ENCODE measurements at regions not wholly inside any gene's neighbourhood (a gene's known extent, or its start where the extent isn't known, plus 50 kb on each side); places are given as distances from the start of the nearest gene placed in this dataset.
"Not testable (repeated sequence)": the region's sequence is repeated elsewhere in the genome, so short reads cannot be mapped to it uniquely, and the experiment has no call there.

- no peak for TF ChIP-seq CTCF (IDR thresholded peaks at IDR 0.05)
- Histone ChIP-seq H3K27ac (no peak overlapping the region), H3K4me1 (ENCODE audit: control insufficient read depth in 1 of 2, insufficient read depth in 1 of 2, low read depth in 1 of 2, low read length in 1 of 2) (no peaks in the 10 kb centered on the region), H3K27me3 (no peaks in the 10 kb centered on the region), H3K9me3 (no peaks in the 10 kb centered on the region), H3K4me3 (ENCODE audit: low read depth in 1 of 2, low read length in 1 of 2) (no peak overlapping the region), H3K36me3 (no peaks in the 10 kb centered on the region)
Measured at GRCh38 chr11:87575088-87575487, 537.4 kb downstream of the TMEM135 start.

- TF ChIP-seq CTCF (IDR thresholded peaks at IDR 0.05) = no peak
- Histone ChIP-seq H3K9me3 (no peaks in the 10 kb centered on the region), H3K27me3 (no peaks in the 10 kb centered on the region), H3K36me3 (no peaks in the 10 kb centered on the region), H3K27ac (no peak overlapping the region), H3K4me3 (ENCODE audit: low read depth in 1 of 2, low read length in 1 of 2) (no peak overlapping the region), H3K4me1 (ENCODE audit: control insufficient read depth in 1 of 2, insufficient read depth in 1 of 2, low read depth in 1 of 2, low read length in 1 of 2) (no peaks in the 10 kb centered on the region)
Measured at GRCh38 chr11:87574193-87574592, 536.5 kb downstream of the TMEM135 start.

GRCh38 chr11:87573708-87574107 is 536.0 kb downstream of the TMEM135 start:
- no peak for TF ChIP-seq CTCF (IDR thresholded peaks at IDR 0.05)
- H3K36me3 ChIP-seq = no peaks in the 10 kb centered on the region
- no peaks in the 10 kb centered on the region for H3K9me3 ChIP-seq
- no peak overlapping the region for H3K27ac ChIP-seq
- H3K4me3 ChIP-seq (ENCODE audit: low read depth in 1 of 2, low read length in 1 of 2) = no peak overlapping the region
- H3K4me1 ChIP-seq (ENCODE audit: control insufficient read depth in 1 of 2, insufficient read depth in 1 of 2, low read depth in 1 of 2, low read length in 1 of 2) = no peaks in the 10 kb centered on the region
- H3K27me3 ChIP-seq = no peaks in the 10 kb centered on the region

- no peak overlapping the region for H3K4me3 ChIP-seq (ENCODE audit: low read depth in 1 of 2, low read length in 1 of 2)
- no peak for TF ChIP-seq CTCF (IDR thresholded peaks at IDR 0.05)
- no peaks in the 10 kb centered on the region for H3K36me3 ChIP-seq
- H3K4me1 ChIP-seq (ENCODE audit: control insufficient read depth in 1 of 2, insufficient read depth in 1 of 2, low read depth in 1 of 2, low read length in 1 of 2) = no peaks in the 10 kb centered on the region
- H3K9me3 ChIP-seq = no peaks in the 10 kb centered on the region
- no peak overlapping the region for H3K27ac ChIP-seq
- H3K27me3 ChIP-seq = no peaks in the 10 kb centered on the region
Measured at GRCh38 chr11:87572881-87573280, 535.1 kb downstream of the TMEM135 start.

GRCh38 chr11:87560352-87560751 is 522.6 kb downstream of the TMEM135 start:
- no peaks in the 10 kb centered on the region for H3K4me1 ChIP-seq (ENCODE audit: control insufficient read depth in 1 of 2, insufficient read depth in 1 of 2, low read depth in 1 of 2, low read length in 1 of 2)
- no peak overlapping the region for H3K27ac ChIP-seq
- H3K4me3 ChIP-seq (ENCODE audit: low read depth in 1 of 2, low read length in 1 of 2) = no peak overlapping the region
- no peaks in the 10 kb centered on the region for H3K27me3 ChIP-seq
- no peak for TF ChIP-seq CTCF (IDR thresholded peaks at IDR 0.05)
- no peaks in the 10 kb centered on the region for H3K9me3 ChIP-seq
- H3K36me3 ChIP-seq = no peaks in the 10 kb centered on the region

- not testable (repeated sequence) for H3K9me3 ChIP-seq; H3K4me3 ChIP-seq (ENCODE audit: low read depth in 1 of 2, low read length in 1 of 2); H3K36me3 ChIP-seq; H3K27me3 ChIP-seq; H3K4me1 ChIP-seq (ENCODE audit: control insufficient read depth in 1 of 2, insufficient read depth in 1 of 2, low read depth in 1 of 2, low read length in 1 of 2); H3K27ac ChIP-seq
Measured at GRCh38 chr11:87559852-87560251, 522.1 kb downstream of the TMEM135 start.

Measured in neutrophil (primary cell).